Kidney glomerular epithelial cell (primary cell): ENCODE measurements at regions not wholly inside any gene's neighbourhood (a gene's known extent, or its start where the extent isn't known, plus 50 kb on each side); places are given as distances from the start of the nearest gene placed in this dataset.
A peak's percentile ranks its signal among the peaks of the same experiment; 100 is the strongest.
"Not testable (repeated sequence)": the region's sequence is repeated elsewhere in the genome, so short reads cannot be mapped to it uniquely, and the experiment has no call there.

Source experiments
- DNase-seq: peaks from one replicate; lab custom pipeline; 2025; lab: John Stamatoyannopoulos, UW

DNA sequence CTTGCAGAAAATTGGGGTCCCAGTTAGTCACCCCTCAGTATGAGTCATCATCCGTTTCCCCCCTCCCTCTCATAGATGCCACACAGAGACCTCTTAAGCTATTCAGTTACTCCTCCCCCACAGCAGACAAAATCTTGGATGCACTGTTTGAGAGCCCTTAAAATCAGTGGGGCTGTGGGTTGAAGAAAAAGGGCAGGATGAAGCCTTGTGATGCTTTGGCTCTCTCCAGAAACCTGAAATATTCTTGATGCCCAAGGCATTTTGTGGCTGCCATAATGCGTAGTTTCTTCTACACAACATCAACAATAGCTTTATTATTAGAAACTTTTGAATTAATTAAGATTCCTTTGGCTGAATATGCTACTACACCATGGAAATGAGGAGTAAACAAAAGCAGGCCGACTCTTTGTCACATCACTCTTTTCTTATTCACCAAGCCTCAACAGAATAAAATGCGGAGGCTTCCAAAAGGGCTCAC lies 133.8 kb downstream of the MRPS30 start:
- no peak for DNase-seq

DNA sequence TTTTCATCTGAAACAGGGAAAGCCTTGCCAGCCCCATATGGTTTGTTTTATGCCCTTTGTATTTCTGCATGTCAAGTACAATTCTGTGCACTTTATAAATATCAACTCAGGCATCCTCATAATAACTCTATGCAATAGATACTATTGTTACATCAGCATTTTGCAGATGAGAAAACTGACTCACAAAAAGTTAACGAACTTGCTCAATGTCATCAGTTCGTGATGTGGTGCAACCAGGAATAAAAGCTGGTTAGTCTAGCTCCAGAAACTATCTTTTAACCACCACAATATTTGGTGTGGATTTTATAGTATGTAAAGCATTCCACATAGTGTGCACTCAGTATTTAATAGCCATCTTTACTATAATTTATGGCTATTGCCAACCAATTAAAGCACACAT lies 134.9 kb downstream of the MRPS30 start:
- DNase-seq: no peak

DNA sequence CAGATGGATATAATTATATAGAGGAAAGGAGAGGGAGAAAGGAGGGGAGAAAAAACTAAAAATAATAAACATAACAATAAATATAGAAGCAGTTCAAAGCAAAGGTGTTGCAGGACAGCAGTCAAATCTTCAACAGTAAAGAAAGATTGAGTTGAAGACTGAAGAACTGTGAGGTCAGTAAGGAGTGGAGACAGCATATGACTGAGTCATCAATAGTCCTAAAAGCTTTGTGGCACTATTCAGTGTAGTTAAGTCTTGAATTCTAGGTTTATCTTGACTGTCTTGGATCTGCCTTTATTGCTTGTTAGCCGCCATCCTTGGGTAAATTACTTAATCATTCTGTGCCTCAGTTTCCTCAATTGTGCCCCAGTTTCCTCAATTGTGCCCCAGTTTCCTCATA lies 137.0 kb downstream of the MRPS30 start:
- DNase-seq: no peak

DNA sequence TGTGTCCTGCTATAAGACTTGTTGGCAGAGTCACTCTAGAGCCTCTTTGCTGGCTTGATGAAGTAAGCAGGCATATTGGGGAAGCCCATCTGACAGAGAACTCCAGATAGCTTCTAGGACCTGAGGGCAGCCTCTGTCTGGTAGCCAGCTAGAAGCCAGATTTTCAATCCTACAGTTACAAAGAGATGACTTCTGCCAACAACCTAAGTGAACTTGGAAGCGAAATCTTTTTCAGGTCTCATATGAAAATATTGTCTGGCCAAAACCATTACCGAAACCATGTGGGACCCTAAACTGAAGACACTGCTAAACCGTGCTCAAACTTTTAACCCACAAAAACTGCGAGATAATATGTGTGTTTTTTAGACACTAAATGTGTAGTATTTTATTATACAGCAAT lies 140.9 kb downstream of the MRPS30 start:
- DNase-seq: no peak

DNA sequence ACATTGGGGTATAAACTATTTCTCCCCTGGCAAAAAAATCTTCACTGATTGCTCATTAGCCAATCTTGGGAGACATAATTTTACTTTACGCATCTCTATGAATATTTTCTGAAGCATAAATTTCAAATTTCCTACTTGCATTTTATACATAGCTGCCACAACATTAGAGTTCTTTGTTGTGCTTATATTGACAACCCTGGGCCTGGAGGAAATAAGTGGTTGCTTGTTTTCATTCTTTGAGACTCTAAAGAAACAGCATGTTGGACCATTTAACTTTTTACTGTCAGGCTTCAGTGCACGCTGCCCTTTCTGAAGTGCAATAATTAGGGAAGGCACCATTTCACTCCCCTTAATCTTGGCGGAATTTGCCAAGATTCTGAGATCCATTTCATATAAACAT lies 142.6 kb downstream of the MRPS30 start:
- DNase-seq: no peak

DNA sequence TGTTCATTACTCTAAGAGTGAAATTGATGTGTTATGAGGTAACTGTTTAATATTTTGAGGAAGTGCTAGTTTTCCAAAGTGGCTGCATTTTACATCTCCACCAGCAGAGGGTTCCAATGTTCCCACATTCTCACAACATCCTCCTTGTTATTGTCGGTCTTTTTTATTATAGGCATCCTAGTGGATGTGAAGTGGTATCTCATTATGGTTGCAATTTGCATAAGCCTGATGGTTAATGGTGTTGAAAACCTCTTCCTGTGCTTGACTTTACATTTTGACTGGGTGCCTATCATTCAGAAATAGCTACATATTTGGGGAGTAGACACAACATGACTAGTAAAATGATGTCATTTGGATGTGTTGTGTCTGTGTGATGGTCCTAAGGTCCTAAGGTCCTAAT lies 143.6 kb downstream of the MRPS30 start:
- DNase-seq: peak; percentile 25

DNA sequence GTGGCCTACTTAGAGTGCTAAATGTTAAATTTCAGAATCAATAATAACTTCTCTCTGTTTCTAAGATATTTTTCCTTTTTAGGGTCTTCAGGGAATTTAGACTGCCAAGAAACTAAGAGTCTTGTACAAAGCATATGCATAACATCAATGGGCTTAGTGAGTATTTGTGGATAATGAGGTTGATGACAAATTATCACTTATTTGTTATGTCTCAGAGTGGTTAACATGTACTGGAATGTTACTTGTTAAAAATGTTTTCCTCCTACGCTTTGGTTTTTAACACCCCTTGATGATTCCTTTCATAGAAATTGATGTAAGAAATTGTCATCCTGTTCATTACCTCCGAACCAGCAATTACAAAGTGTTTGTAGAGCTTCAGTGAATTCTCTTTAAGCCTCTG lies 144.3 kb downstream of the MRPS30 start:
- no peak for DNase-seq

DNA sequence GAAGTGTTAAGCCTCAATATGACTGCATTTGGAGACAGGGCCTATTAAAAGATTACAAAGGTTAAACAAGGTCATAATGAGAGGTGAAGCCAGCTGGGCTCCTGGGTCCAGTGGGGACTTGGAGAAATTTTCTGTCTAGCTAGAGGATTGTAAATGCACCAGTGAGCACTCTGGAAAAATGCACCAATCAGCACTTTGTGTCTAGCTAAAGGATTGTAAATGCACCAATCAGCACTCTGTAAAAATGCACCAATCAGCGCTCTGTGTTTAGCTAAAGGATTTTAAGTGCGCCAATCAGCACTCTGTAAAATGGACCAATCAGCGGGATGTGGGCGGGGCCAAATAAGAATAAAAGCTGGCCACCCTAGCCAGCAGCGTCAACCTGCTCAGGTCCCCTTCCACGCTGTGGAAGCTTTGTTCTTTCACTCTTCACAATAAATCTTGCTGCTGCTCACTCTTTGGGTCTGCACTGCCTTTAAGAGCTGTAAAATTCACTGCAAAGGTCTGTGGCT lies 150.3 kb downstream of the MRPS30 start:
- DNase-seq: not testable (repeated sequence)

DNA sequence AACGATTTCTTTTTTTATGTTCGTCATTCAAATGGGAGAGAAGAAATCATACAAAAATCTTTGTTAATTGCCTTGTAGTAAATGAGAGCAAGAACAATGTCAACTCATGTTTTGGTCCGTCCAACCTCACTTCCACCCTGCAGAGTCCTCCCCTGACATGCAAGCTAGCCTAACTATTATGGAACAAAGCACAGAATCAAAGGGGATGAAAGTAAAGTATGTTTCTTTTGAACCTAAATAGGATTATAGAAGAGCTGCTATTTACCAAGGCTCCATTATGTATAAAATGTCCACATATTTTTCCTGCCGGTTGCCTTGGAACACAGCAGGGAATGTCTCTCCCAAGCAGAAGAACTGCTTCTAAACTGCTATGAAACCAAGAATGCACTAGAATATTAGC lies 161.1 kb downstream of the MRPS30 start:
- no peak for DNase-seq

DNA sequence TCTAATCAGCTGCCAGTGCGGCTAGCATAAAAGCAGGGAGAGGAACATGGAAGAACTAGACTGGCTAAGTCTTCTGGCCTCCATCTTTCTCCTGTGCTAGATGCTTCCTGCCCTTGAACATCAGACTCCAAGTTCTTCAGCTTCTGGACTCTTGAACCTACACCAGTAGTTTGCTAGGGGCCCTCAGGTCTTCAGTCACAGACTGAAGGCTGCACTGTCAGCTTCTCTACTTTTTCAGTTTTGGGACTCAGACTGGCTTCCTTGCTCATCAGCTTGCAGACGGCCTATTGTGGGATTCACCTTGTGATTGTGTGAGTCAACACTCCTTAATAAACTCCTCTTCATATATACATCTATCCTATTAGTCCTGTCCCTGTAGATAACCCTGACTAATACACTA lies 162.2 kb downstream of the MRPS30 start:
- not testable (repeated sequence) for DNase-seq

DNA sequence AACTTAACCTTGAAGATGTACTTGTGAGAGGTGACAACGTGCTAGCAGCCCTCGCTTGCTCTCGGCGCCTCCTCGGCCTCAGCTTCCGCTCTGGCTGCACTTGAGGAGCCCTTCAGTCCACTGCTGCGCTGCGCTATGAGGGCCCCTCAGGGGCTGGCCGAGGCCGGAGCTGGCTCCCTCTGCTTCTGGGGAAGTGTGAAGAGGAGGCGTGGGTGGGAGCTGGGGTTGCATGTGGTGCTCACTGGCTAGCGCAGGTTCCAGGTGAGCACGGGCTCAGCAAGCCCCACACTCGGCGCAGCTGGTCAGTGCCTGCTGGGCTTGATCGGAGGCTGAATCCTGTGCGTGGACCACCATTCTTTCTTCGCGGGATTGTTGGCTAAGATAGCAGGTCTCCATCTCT lies 166.1 kb downstream of the MRPS30 start:
- no peak for DNase-seq

DNA sequence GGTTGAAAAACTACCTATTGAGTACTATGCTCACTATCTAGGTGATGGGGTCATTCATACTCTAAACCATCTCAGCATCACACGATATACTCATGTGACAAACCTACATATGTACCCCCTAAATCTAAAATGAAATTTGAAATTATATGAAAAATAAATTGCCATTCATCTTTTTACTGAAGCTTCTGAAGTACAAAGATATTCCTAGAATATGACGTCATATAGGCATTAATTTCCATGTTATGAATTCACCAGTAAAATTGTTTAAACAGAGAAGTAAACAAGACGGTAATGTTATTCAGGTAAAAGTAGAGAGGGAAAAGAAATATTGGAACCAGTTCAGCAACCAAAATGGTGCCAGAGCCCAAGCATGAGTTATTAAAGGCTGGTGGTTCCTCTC lies 173.0 kb downstream of the MRPS30 start:
- DNase-seq: no peak

DNA sequence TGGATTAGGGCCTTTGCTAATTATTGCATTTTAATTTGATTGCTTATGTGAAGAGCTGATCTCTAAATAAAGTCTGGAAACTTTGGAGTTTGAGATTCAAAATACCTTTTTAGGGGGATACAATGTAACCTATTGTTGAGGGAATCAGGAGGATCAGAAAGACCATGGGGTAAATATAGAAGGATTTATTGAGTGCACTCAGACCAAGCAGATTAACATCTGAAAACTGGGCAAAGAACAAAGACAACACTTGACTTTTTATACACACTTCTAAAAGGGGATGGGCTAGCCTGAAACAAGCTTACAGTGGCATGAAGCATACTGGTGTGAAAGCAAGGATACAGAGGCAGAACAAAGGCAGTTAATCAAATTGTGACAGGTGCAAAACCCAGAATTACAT lies 174.3 kb downstream of the MRPS30 start:
- DNase-seq: no peak

DNA sequence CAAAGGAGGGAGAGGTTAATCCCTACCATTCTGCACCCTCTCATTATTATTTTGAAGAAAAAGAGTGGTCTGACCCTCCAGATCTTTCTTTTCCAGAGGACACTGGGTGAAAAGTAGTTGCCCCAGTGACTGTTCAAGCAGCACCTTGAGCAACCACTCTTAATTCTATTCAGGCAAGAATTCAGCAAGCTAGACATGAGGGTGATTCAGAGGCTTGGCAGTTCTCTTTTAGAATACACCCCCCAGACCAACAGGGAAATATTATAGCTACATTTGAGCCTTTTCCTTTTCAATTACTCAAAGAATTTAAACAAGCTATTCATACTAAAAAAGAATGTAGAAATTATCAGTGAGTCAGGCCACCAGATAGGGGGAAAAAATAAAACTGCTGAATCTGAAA lies 178.3 kb downstream of the MRPS30 start:
- DNase-seq: no peak

DNA sequence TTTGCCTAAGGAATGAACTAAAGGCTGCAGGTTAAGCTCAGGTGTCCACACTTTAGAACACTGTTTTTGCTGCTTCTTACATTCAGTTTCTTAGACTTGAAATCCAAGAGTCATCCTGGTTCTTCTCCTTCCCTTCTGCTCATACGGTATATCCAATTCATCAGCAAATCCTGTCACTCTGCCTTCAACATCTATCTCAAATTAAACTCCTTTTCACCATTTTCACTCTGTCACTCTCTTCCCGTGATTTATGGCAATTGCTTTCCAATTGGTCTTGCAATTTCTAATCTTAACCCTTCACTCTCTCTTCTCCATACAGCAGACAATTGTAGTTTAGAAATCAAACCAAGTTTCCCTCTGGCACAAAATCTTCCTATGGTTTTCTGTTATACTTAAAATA lies 182.9 kb downstream of the MRPS30 start:
- DNase-seq: no peak

DNA sequence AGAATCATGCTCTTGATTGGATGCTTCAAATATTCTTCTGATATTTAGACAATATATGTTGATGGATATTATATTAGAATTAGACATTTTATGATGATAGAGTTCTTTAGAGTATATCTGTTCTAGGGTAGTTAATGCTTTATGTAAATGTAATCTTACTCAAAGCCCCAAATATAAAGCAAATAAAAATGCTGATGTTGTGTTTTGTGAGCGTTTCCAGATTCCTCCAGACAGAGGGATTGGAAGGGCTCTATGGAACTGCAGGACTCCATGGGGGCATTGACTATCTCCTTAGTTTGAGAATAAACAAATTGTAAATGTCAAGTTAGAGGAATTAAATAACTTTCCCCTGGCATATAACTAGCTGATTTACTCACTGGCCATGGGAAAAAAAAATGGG lies 184.5 kb downstream of the MRPS30 start:
- DNase-seq: no peak

DNA sequence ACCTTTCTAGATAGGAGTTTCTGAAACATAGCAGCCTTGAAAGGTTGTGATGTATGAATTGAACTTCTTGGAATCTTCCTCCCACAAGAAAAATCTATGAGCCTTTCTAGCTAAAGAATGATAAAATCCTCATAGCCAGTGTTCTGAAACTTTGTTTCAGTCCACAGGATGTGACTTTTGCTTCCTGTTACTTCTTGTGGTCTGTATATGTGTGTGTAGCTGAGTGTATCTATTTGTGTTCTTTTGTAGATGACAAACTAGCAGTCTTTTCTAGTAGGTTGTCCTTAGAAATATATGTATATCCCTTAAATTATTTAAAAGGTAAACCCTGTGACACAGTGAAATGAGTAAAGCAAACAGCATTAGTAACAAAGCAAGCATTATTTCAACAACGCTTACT lies 188.8 kb downstream of the MRPS30 start:
- no peak for DNase-seq

DNA sequence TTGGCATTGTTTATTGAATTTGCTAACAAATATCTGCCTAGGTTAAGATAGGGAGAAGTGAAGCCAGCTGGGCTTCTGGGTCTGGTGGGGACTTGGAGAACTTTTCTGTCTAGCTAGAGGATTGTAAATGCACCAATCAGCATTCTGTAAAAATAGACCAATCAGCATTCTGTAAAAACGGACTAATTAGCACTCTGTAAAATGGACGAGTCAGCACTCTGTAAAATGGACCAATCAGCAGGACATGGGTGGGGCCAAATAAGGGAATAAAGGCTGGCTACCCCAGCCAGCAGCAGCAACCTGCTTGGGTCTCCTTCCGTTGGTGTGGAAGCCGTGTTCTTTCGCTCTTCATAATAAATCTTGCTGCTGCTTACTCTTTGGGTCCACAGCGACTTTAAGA lies 198.4 kb downstream of the MRPS30 start:
- not testable (repeated sequence) for DNase-seq

DNA sequence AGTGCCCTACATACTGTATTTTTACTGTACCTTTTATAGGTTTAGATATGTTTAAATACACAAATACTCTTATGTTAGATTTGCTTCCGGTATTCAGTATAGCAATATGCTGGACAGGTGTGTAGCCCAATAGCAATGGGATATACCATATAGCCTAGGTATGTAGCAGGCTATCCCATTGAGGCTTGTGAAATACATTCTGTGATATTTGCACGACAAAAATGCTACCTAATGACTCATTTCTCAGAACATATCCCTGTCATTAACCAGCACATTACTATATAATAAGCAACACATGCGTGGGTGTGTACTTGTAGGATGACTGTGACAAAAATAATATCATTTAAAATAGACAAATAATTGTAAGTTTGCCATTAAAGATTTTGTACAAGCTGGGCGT lies 208.8 kb downstream of the MRPS30 start:
- no peak for DNase-seq

DNA sequence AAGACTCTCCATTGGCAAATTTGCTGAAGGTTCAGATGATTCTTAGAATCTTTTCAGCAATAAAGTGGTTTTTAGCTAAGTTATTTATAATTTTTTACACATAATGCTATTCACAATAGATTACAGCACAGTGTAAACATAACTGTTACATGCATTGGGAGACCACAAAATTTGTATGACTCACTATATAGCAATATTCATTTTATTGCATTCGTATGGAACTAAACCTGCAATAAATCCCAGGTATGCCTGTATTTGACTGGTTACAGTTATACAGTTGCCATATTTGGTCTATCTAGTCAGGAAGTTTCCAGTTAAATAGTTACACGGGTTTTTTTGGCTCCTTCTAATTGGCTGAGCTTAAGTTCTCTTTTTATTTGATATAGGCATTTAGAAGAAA lies 220.8 kb downstream of the MRPS30 start:
- DNase-seq: no peak

DNA sequence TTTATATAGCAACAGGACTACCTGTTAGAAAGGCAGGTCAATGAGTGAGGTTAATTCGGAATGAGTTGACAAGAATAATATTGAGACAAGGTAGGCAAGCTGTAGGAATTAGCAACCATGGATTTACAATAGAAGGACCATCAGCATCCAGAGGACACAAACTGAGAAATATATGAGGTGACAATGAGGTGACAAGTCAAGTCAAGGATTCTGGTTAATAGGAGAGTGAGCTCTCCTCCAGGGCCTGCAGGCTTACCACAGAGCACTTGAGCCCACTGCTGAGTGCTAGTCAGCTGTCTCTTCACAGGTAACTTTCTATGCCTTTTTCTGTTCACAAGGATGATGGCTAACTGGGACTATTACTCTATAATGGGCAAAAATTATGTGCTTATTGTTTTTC lies 227.2 kb downstream of the MRPS30 start:
- DNase-seq: no peak

DNA sequence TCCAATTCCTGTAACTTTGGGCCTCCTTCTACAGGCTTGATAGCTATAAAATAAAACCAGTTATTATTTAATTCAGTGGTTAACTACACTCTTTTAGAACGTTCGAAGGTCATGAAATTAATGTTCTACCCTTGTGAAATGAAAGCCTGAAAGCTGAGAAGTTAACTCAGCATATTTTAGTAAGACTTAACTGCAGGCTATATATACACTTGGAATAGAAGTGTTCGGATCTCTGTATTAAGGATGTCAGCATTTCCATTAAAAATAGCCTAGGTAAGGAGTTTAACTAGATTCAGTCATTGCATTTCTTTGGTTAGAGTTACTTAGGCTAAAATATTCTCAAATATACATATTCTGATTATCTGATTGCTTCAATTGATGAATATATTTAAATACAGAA lies 229.2 kb downstream of the MRPS30 start:
- no peak for DNase-seq

DNA sequence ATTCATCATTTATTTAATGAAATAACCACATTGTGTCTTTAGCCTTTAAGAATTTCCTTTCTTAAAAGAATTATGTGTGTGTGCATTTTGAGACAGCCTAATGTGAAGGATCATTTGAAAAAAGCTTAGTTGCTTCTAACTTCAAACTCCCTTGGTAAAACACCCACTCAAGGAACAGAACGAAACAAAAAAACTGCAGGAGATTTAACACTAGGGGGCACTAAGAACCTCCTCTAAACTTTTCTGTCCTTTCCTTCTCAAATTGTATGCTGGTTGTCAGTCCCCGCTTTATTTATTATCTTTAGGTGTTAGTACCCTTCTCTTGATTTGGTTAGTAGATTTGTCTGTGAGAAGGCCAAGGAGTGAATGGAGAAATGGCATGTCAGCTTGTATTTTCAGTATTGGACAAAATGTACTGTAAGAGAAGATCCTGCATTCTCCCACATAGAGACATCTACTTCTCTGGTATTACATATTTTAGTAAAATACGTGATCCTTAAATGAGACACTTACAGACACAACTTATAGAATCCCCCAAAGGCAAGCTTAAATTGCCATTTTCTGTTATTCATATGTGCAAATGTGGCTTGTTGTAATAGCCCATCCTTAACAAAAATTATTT lies 229.7 kb downstream of the MRPS30 start:
- peak; percentile 70 for DNase-seq

DNA sequence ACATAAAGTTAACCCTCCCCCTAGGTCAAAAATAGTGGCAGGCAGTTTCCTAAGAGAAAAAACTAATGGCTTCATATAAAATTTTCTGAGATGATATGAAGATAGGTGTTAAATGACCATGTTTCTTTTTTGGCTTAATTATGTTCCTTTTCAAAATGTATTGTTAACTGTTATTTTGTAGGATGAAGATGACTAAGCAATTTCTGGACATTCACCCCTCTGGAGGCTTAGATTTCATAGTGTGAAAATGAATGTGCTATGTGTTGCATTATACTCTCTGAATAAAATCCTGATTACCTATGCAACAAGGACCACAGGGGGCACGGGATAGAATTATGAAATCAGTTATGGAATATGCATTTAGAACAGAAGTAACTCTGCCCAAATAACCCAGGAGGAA lies 233.5 kb downstream of the MRPS30 start:
- no peak for DNase-seq
